H1 (cell line): ENCODE measurements at regions not wholly inside any gene's neighbourhood (a gene's known extent, or its start where the extent isn't known, plus 50 kb on each side); places are given as distances from the start of the nearest gene placed in this dataset.

Experiments used
- CTCF ChIA-PET: fragments of 300-600 bp; sonication (Branson Sonifier 250); formaldehyde crosslinking; loops from one replicate; lab custom pipeline; 2021; ENCODE audit not compliant: partially characterized antibody; lab: Charles Lee
- POLR2A ChIA-PET: fragments of 300-600 bp; sonication (Branson Sonifier 250); formaldehyde crosslinking; loops from one replicate; lab custom pipeline; 2021; ENCODE audit warnings: inconsistent platforms; ENCODE audit not compliant: partially characterized antibody; lab: Charles Lee
- DNase-seq, 2 experiments: peaks; one replicate each; pipeline versions ENCODE4 v3.0.0 to v3.0.0-alpha.2; 2010 to 2022; ENCODE audit warnings: low spot score in 2 of 2, low read depth in 1 of 2, mixed read lengths in 1 of 2
- FAIRE-seq: peaks from 2 replicates; lab custom pipeline; 2011; peaks lifted over from hg19 to GRCh38; lab: Jason Lieb, UNC
- H2AFZ ChIP-seq: 2 replicates; pipeline ENCODE4 v1.8.1; 2012; ENCODE audit warnings: low read length, inconsistent platforms
- H2AK5ac ChIP-seq: 2 replicates; pipeline ENCODE4 v1.6.1; 2013; ENCODE audit warnings: low read depth, low read length
- H2BK120ac ChIP-seq: replicated peaks from 2 replicates; pipeline ENCODE3; 2013; ENCODE audit warnings: low read depth, low read length, inconsistent platforms
- H2BK12ac ChIP-seq: 2 replicates; pipeline ENCODE4 v1.6.1; 2013; ENCODE audit warnings: low read depth, low read length
- H2BK15ac ChIP-seq: 2 replicates; pipeline ENCODE4 v1.6.1; 2013; ENCODE audit warnings: low read length
- H2BK20ac ChIP-seq: 2 replicates; pipeline ENCODE4 v1.6.1; 2013; ENCODE audit warnings: low read length
- H2BK5ac ChIP-seq: 2 replicates; pipeline ENCODE4 v1.6.1; 2013; ENCODE audit warnings: low read depth, low read length
- H3K14ac ChIP-seq: 2 replicates; pipeline ENCODE4 v1.6.1; 2013; ENCODE audit warnings: inconsistent platforms; ENCODE audit not compliant: insufficient read length
- H3K18ac ChIP-seq: 2 replicates; pipeline ENCODE4 v1.6.1; 2013; ENCODE audit warnings: low read length; ENCODE audit errors: extremely low read depth
- H3K23ac ChIP-seq: 2 replicates; pipeline ENCODE4 v1.6.1; 2013; ENCODE audit warnings: inconsistent platforms; ENCODE audit not compliant: insufficient read length
- H3K23me2 ChIP-seq: 2 replicates; pipeline ENCODE4 v1.6.1; 2013; ENCODE audit warnings: low read depth, low read length
- H3K27ac ChIP-seq: 2 replicates; pipeline ENCODE4 v1.6.1; 2011; ENCODE audit warnings: low read depth, low read length, inconsistent platforms
- H3K27me3 ChIP-seq, 4 experiments: replicated peaks in 1 of 4; 1 replicate in 1 of 4; 2 replicates in 3 of 4; pipeline versions ENCODE4 v1.6.1 to v1.8.1; 2011 to 2013; ENCODE audit warnings: low read length in 3 of 4, mild to moderate bottlenecking in 3 of 4, inconsistent platforms in 2 of 4, mixed read lengths in 2 of 4, moderate library complexity in 1 of 4; ENCODE audit not compliant: control insufficient read depth in 3 of 4, insufficient read depth in 3 of 4; ENCODE audit errors: extremely low read depth in 1 of 4
- H3K36me3 ChIP-seq, 4 experiments: 2 replicates each; pipeline versions ENCODE4 v1.6.1 to v1.8.1; 2011 to 2013; ENCODE audit warnings: mild to moderate bottlenecking in 4 of 4, low read length in 3 of 4, moderate library complexity in 2 of 4, control low read depth in 1 of 4, inconsistent platforms in 1 of 4; ENCODE audit not compliant: insufficient read depth in 4 of 4, control insufficient read depth in 2 of 4
- H3K4ac ChIP-seq: replicated peaks from 2 replicates; pipeline ENCODE3; 2013; ENCODE audit warnings: low read length, low read depth, mixed read lengths, inconsistent platforms; ENCODE audit not compliant: insufficient read length
- H3K4me1 ChIP-seq, 4 experiments: replicated peaks in 1 of 4; 1 replicate in 1 of 4; 2 replicates in 3 of 4; pipeline versions ENCODE4 v1.6.1 to v1.8.1; 2011 to 2013; ENCODE audit warnings: low read length in 3 of 4, inconsistent platforms in 2 of 4, mixed read lengths in 1 of 4; ENCODE audit not compliant: insufficient read depth in 4 of 4, control insufficient read depth in 3 of 4
- H3K4me2 ChIP-seq, 2 experiments: 2 replicates each; pipeline versions ENCODE4 v1.6.1 to v1.8.1; 2011 to 2013; ENCODE audit warnings: low read depth in 2 of 2, low read length in 2 of 2, control low read depth in 1 of 2, inconsistent platforms in 1 of 2, mild to moderate bottlenecking in 1 of 2; ENCODE audit not compliant: insufficient read depth in 1 of 2
- H3K4me3 ChIP-seq, 4 experiments: fragments of 200-600, 300-600 bp in 1 of 4; sonication (generic), shearing (Covaris generic), sonication (Bioruptor Twin) in 1 of 4; 2 replicates each; pipeline versions ENCODE4 v1.5.1 to v1.8.1; 2011 to 2016; ENCODE audit warnings: low read length in 4 of 4, low read depth in 3 of 4, control low read depth in 2 of 4, inconsistent platforms in 2 of 4, mild to moderate bottlenecking in 2 of 4, mixed read lengths in 1 of 4, moderate library complexity in 1 of 4; ENCODE audit not compliant: insufficient read depth in 2 of 4; ENCODE audit errors: extremely low read depth in 1 of 4
- H3K56ac ChIP-seq: replicated peaks from 2 replicates; pipeline ENCODE3; 2013; ENCODE audit warnings: low read depth, mild to moderate bottlenecking, mixed read lengths, low read length, inconsistent platforms; ENCODE audit not compliant: insufficient read length
- H3K79me1 ChIP-seq: 2 replicates; pipeline ENCODE4 v1.6.1; 2013; ENCODE audit warnings: low read depth, low read length, control low read depth
- H3K79me2 ChIP-seq, 2 experiments: 2 replicates each; pipeline versions ENCODE4 v1.6.1 to v1.8.1; 2012 to 2013; ENCODE audit warnings: low read length in 2 of 2, mild to moderate bottlenecking in 2 of 2, inconsistent platforms in 1 of 2; ENCODE audit not compliant: insufficient read depth in 2 of 2, control insufficient read depth in 1 of 2
- H3K9ac ChIP-seq, 4 experiments: replicated peaks in 1 of 4; 1 replicate in 1 of 4; 2 replicates in 3 of 4; pipeline versions ENCODE4 v1.6.1 to v1.8.1; 2011 to 2013; ENCODE audit warnings: low read depth in 3 of 4, low read length in 3 of 4, control low read depth in 2 of 4, mild to moderate bottlenecking in 2 of 4, moderate library complexity in 2 of 4, inconsistent platforms in 1 of 4; ENCODE audit errors: extremely low read depth in 1 of 4
- H3K9me3 ChIP-seq, 2 experiments: 2 replicates each; pipeline versions ENCODE4 v1.6.1 to v1.8.1; 2012 to 2013; ENCODE audit warnings: mild to moderate bottlenecking in 2 of 2, moderate library complexity in 2 of 2, control low read depth in 1 of 2, inconsistent platforms in 1 of 2, low read depth in 1 of 2, low read length in 1 of 2, mixed read lengths in 1 of 2; ENCODE audit not compliant: insufficient read depth in 2 of 2
- H4K20me1 ChIP-seq, 2 experiments: replicated peaks in 1 of 2; 2 replicates each; pipeline versions ENCODE3 to v1.8.1; 2011 to 2013; ENCODE audit warnings: inconsistent platforms in 2 of 2, low read length in 2 of 2, mild to moderate bottlenecking in 1 of 2; ENCODE audit not compliant: insufficient read depth in 2 of 2, control insufficient read depth in 1 of 2
- H4K5ac ChIP-seq: 2 replicates; pipeline ENCODE4 v1.6.1; 2013; ENCODE audit warnings: low read length, low read depth, mixed read lengths, inconsistent platforms; ENCODE audit not compliant: insufficient read length
- H4K8ac ChIP-seq: 2 replicates; pipeline ENCODE4 v1.8.0; 2013; ENCODE audit warnings: mild to moderate bottlenecking, moderate library complexity, low read length, inconsistent platforms; ENCODE audit not compliant: insufficient read depth; ENCODE audit errors: extremely low read depth
- H4K91ac ChIP-seq: replicated peaks from 2 replicates; pipeline ENCODE3; 2013; ENCODE audit warnings: low read length, mixed read lengths, inconsistent platforms; ENCODE audit not compliant: insufficient read length
- WGBS, 2 experiments: shearing (Covaris generic) in 1 of 2; methylation state at CpG; one replicate each; pipeline versions ENCODE4 v1.1.6 to v1.1.7; 2013 to 2015; ENCODE audit warnings: low lambda C conversion rate in 2 of 2, mixed read lengths in 2 of 2, inconsistent platforms in 1 of 2, low coverage in 1 of 2, missing lambda C conversion rate in 1 of 2; ENCODE audit not compliant: insufficient replicate concordance in 2 of 2, insufficient coverage in 1 of 2, insufficient read length in 1 of 2; ENCODE audit errors: extremely low coverage in 1 of 2, missing lambda C conversion rate in 1 of 2; 5-methylcytosine and 5-hydroxymethylcytosine counted together

DNA sequence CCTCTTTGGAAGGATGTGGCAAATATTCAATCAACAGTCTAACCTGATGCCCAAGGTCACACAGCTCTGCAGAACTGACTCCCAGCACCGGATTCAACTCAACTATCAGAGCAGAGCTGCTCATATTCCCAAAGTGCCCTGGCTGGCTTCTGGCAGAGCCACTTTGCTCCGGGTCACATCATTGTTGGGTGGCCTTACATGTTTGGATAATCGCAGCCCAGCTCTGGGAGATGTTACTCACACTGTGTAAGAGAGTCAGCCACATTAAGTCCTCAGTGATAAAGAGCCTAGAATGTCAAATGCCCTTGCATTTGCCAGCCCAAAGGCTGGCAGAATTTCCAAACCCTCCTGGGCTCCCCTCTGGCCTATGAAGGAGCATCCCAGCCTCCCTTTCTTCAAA lies 79.8 kb upstream of the PDE1C start:
- Histone ChIP-seq H4K91ac (no peak overlapping the region), H4K20me1 (no peaks in the 10 kb centered on the region), H2BK12ac (no peak overlapping the region), H3K9me3 (peaks cover 0 to 3% of the 10 kb centered on the region in 2 experiments; a peak in 1 of 4 replicates), H3K9ac (no peak overlapping the region), H3K4me2 (no peak overlapping the region), H2BK5ac (no peak overlapping the region), H3K79me1 (no peaks in the 10 kb centered on the region), H3K23me2 (no peaks in the 10 kb centered on the region), H2BK120ac (no peak overlapping the region), H2AK5ac (no peak overlapping the region), H3K4me3 (no peak overlapping the region), H3K23ac (no peak overlapping the region), H4K5ac (no peak overlapping the region), H3K4me1 (no peaks in the 10 kb centered on the region), H3K27ac (no peak overlapping the region), H2BK15ac (no peak overlapping the region), H3K18ac (no peak overlapping the region), H3K27me3 (no peaks in the 10 kb centered on the region; a peak in 1 of 7 replicates), H2BK20ac (no peak overlapping the region), H4K8ac (no peak overlapping the region), H3K79me2 (no peaks in the 10 kb centered on the region), H3K14ac (no peak overlapping the region), H3K4ac (no peak overlapping the region), H3K36me3 (no peaks in the 10 kb centered on the region), H3K56ac (no peak overlapping the region), H2AFZ (no peak overlapping the region)
- ChIA-PET CTCF (interaction anchor here (1.5 to 1.9 kb wide), 3 partner anchors 15 to 336 kb away, joined by 3 to 10 read pairs (median 4); no protein-coding TSS in a partner anchor), POLR2A (no interaction called here)
- WGBS, 2 experiments = 89% methylated on average over 3 of the region's 3 CpGs; no CpG with 5 or more reads in 1 of the 2 experiments
- DNase-seq (no peak), FAIRE-seq (no peak)
